Osteoblast (primary cell): ENCODE measurements at regions not wholly inside any gene's neighbourhood (a gene's known extent, or its start where the extent isn't known, plus 50 kb on each side); places are given as distances from the start of the nearest gene placed in this dataset.

Experiments used
- DNase-seq: peaks from one replicate; pipeline ENCODE4 v3.0.0; 2011; ENCODE audit warnings: low spot score, mixed read lengths; ENCODE audit not compliant: insufficient read length; ENCODE audit errors: missing footprints
- H2AFZ ChIP-seq: 2 replicates; pipeline ENCODE4 v1.6.0; 2011; ENCODE audit warnings: mild to moderate bottlenecking, low read length
- H3K27ac ChIP-seq: 2 replicates; pipeline ENCODE4 v1.5.1; 2011; ENCODE audit warnings: mild to moderate bottlenecking, low read depth, low read length, moderate library complexity
- H3K27me3 ChIP-seq: 2 replicates; pipeline ENCODE4 v1.6.0; 2012; ENCODE audit warnings: mild to moderate bottlenecking, control low read depth, inconsistent platforms, low read length, moderate library complexity; ENCODE audit not compliant: insufficient read depth
- H3K36me3 ChIP-seq: 2 replicates; pipeline ENCODE4 v1.5.1; 2011; ENCODE audit warnings: mild to moderate bottlenecking, low read length, control low read depth, moderate library complexity; ENCODE audit not compliant: insufficient read depth
- H3K4me1 ChIP-seq: 2 replicates; pipeline ENCODE4 v1.5.1; 2011; ENCODE audit warnings: mild to moderate bottlenecking, low read length, control low read depth, moderate library complexity; ENCODE audit not compliant: insufficient read depth
- H3K4me2 ChIP-seq: 2 replicates; pipeline ENCODE4 v1.6.0; 2011; ENCODE audit warnings: mild to moderate bottlenecking, low read length; ENCODE audit not compliant: insufficient read depth
- H3K4me3 ChIP-seq: fragments of 200-600 bp; sonication (generic); 3 replicates; pipeline ENCODE4 v1.5.1; 2012; ENCODE audit warnings: mild to moderate bottlenecking, low read length, inconsistent platforms; ENCODE audit not compliant: insufficient read depth
- H3K79me2 ChIP-seq: 2 replicates; pipeline ENCODE4 v1.6.0; 2012; ENCODE audit warnings: mild to moderate bottlenecking, low read length, control low read depth, inconsistent platforms; ENCODE audit not compliant: insufficient read depth
- H3K9me3 ChIP-seq: 2 replicates; pipeline ENCODE4 v1.5.1; 2011; ENCODE audit warnings: low read depth, low read length, control low read depth
- H4K20me1 ChIP-seq: 2 replicates; pipeline ENCODE4 v1.6.0; 2012; ENCODE audit warnings: mild to moderate bottlenecking, low read length, control low read depth; ENCODE audit not compliant: insufficient read depth
- TF ChIP-seq, protein P1 (sequence below): IDR thresholded peaks from 2 replicates; pipeline ENCODE4 v1.5.1; 2011; ENCODE audit warnings: mild to moderate bottlenecking, low read depth, low read length, moderate library complexity; ENCODE audit errors: extremely low read depth

DNA sequence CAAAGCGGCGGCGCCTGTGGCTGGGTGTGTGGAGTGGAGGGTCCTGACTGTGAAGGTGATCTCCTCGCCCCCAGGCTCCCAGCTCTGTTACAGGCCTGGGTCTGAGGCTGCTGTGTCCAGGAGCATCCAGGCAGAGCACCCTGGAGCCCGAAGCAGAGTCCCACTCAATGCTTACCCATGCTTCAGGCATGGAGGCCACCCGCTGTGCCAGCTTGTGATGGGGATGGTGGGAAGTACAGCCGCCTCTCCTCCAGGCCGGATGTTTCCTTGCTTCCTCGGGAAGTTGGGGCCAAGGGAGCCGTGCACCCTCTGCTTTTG lies 255.9 kb upstream of the IRX1 start:
- no peak for DNase-seq
- no peak overlapping the region for H3K4me3 ChIP-seq

DNA sequence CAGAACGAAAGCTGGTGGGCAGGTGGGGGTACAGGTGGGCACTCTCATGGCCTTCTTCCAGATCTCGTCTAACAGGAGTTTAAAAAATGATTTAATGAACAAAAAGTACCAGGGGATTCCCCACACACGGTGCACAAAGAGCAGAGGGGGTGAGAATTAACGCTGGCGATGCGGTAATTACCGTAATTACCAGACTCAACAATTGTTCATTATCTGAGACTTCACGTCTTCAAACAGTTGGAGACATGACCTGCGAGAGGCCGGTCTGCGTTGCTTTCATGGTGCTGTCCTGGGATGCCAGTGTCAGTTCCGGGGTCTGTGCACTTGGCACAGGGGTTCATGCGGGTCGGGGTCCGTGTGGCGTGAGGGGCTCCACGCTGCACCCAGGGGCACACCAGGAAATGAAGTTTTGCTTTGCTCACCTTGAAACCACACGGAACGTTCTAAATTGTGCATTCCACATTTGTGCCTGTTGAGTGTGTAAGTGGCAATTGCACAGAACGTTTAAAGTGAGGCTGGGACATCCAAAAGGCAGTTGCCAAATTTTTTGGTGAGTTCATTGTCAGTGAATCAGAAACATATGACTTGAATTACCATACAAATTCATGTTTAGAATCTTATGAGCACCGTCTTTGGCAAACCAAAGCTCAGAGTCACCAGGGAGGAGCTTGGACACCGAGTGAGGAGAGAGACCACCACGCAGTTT lies 256.4 kb upstream of the IRX1 start:
- no peak overlapping the region for H3K27ac ChIP-seq
- H3K9me3 ChIP-seq: no peaks in the 10 kb centered on the region
- TF ChIP-seq, protein P1, sequence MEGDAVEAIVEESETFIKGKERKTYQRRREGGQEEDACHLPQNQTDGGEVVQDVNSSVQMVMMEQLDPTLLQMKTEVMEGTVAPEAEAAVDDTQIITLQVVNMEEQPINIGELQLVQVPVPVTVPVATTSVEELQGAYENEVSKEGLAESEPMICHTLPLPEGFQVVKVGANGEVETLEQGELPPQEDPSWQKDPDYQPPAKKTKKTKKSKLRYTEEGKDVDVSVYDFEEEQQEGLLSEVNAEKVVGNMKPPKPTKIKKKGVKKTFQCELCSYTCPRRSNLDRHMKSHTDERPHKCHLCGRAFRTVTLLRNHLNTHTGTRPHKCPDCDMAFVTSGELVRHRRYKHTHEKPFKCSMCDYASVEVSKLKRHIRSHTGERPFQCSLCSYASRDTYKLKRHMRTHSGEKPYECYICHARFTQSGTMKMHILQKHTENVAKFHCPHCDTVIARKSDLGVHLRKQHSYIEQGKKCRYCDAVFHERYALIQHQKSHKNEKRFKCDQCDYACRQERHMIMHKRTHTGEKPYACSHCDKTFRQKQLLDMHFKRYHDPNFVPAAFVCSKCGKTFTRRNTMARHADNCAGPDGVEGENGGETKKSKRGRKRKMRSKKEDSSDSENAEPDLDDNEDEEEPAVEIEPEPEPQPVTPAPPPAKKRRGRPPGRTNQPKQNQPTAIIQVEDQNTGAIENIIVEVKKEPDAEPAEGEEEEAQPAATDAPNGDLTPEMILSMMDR: no peak
- no peak overlapping the region for H2AFZ ChIP-seq
- no peak overlapping the region for H3K4me2 ChIP-seq
- no peaks in the 10 kb centered on the region for H3K4me1 ChIP-seq
- H3K4me3 ChIP-seq: no peak overlapping the region
- H3K27me3 ChIP-seq: no peaks in the 10 kb centered on the region
- H3K36me3 ChIP-seq: no peaks in the 10 kb centered on the region
- H3K79me2 ChIP-seq: no peaks in the 10 kb centered on the region
- no peak for DNase-seq
- H4K20me1 ChIP-seq: no peaks in the 10 kb centered on the region

More for the DNA sequence above, 255.9 kb upstream of the IRX1 start:
- H3K9me3 ChIP-seq: no peaks in the 10 kb centered on the region
- no peaks in the 10 kb centered on the region for H3K4me1 ChIP-seq
- no peaks in the 10 kb centered on the region for H3K27me3 ChIP-seq
- no peak overlapping the region for H3K27ac ChIP-seq
- TF ChIP-seq, protein P1: no peak
- H2AFZ ChIP-seq: no peak overlapping the region
- H3K4me2 ChIP-seq: no peak overlapping the region
- H3K36me3 ChIP-seq: no peaks in the 10 kb centered on the region
- H4K20me1 ChIP-seq: no peaks in the 10 kb centered on the region
- no peaks in the 10 kb centered on the region for H3K79me2 ChIP-seq

DNA sequence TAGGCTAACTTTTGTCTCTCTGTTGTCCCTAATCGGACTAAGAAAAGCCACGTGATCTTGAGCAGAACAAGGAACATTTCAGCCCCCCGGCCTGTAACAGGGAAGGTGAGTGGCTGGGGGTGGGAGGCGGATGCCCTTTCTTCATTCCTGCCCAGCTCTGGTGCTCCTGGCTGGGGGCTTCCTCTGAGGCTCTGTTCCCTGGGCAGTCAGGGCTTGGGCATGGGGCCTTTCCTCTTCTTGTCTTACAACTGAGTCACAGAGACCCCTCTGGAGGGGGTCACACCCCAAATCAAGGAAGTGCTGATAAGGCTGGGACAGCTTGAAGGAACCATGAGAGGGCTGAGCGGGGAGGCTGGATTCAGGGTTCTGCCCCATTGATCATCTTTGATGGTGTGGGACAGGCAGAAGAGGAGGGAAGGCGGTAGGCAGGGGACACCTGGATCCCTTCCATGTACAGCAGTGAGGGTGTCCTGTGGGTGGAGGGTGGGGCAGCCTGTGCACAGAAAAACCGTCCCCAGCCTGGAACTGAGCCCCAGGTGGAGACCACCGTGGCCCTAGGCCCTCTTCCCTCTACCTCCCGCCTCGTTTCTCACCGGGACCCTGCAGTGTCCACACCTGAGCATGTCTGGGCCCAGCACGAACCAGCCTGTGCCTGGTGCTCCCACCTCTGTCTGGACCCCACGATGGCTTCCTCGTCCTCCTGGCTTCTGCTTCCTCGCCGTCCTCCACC lies 257.7 kb upstream of the IRX1 start:
- H3K79me2 ChIP-seq: no peaks in the 10 kb centered on the region
- H3K4me2 ChIP-seq: no peak overlapping the region
- TF ChIP-seq, protein P1: no peak
- no peak overlapping the region for H2AFZ ChIP-seq
- H3K36me3 ChIP-seq: no peaks in the 10 kb centered on the region
- H3K27ac ChIP-seq: no peak overlapping the region
- H4K20me1 ChIP-seq: no peaks in the 10 kb centered on the region
- H3K4me3 ChIP-seq: no peak overlapping the region
- no peaks in the 10 kb centered on the region for H3K27me3 ChIP-seq
- no peak for DNase-seq
- H3K4me1 ChIP-seq: no peaks in the 10 kb centered on the region
- no peaks in the 10 kb centered on the region for H3K9me3 ChIP-seq

DNA sequence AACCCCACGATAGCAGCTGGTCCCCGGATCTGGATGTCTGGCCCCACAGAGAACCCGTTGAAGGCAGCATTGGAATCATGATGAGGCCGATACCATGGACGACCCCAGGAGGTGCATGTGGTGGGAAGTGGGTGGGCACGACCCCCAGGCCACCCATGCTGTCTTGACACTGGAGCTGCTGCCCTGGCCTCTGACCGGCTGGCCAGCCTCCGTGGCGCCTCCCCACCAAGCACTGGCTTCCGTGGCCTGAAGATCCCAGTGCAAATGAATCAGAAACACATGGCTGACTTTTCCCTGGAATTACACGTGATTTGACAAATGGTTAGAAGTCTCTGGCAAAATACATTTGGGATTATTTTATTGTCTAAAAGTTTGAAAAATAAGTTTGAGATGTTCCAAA lies 259.0 kb upstream of the IRX1 start:
- no peak for DNase-seq
- H2AFZ ChIP-seq: no peak overlapping the region
- no peaks in the 10 kb centered on the region for H3K79me2 ChIP-seq
- H3K4me2 ChIP-seq: no peak overlapping the region
- H3K27ac ChIP-seq: no peak overlapping the region
- no peaks in the 10 kb centered on the region for H4K20me1 ChIP-seq
- TF ChIP-seq, protein P1: no peak
- no peaks in the 10 kb centered on the region for H3K4me1 ChIP-seq
- no peaks in the 10 kb centered on the region for H3K9me3 ChIP-seq
- no peak overlapping the region for H3K4me3 ChIP-seq
- H3K36me3 ChIP-seq: no peaks in the 10 kb centered on the region
- no peaks in the 10 kb centered on the region for H3K27me3 ChIP-seq
